PC-3 (cell line): ENCODE measurements at regions not wholly inside any gene's neighbourhood (a gene's known extent, or its start where the extent isn't known, plus 50 kb on each side); places are given as distances from the start of the nearest gene placed in this dataset.

Experiments used
- EZH2 ChIP-seq: fragments of 300-600 bp; sonication (generic); IDR thresholded peaks from one replicate; pipeline ENCODE4 v1.6.1; 2017; ENCODE audit warnings: antibody characterized with exemption, mild to moderate bottlenecking, low read length; ENCODE audit not compliant: unreplicated experiment
- TF ChIP-seq, protein P1 (sequence below): fragments of 300-600 bp; sonication (generic); conservative IDR thresholded peaks from 2 replicates; pipeline ENCODE4 v1.5.1; 2017; ENCODE audit warnings: antibody characterized with exemption, low read depth, mild to moderate bottlenecking, low read length

DNA sequence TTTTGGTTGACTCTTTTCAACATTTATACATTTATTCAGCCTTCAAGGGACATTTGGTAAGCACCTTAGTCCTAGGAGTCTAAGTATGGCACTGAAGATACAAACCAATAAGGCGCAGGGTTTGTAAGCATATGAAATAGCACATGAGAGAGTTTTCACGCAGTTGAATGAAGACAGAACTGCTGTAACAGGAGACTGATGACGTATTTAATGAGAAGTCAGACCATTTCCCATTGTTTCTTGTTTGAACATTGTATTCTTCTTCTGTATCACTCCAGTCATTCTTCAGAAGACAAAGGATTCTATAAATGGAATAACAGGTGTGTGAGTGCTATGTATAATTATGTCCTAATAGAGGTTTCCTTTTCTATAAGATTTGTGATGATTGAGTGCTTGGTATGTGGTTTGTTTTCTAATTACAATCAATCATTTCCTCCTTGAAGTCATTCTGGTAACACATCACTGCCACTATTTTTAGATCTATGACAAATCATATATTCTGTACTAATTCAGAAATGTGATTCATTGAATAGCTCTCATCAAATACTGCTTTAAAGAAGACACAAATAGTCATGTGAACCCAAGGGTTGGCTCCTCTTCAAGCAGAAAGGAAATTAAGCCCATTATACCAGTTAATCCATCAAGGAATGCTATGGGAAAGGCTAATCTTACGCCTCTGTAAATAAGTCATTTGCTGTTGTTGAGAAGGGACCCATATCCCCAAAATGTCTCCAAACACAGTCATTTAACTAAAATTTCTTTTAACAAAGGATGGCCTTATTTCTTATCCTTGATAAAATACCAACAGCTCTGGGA, 222.8 kb upstream of the NBEA start:
- TF ChIP-seq, protein P1, sequence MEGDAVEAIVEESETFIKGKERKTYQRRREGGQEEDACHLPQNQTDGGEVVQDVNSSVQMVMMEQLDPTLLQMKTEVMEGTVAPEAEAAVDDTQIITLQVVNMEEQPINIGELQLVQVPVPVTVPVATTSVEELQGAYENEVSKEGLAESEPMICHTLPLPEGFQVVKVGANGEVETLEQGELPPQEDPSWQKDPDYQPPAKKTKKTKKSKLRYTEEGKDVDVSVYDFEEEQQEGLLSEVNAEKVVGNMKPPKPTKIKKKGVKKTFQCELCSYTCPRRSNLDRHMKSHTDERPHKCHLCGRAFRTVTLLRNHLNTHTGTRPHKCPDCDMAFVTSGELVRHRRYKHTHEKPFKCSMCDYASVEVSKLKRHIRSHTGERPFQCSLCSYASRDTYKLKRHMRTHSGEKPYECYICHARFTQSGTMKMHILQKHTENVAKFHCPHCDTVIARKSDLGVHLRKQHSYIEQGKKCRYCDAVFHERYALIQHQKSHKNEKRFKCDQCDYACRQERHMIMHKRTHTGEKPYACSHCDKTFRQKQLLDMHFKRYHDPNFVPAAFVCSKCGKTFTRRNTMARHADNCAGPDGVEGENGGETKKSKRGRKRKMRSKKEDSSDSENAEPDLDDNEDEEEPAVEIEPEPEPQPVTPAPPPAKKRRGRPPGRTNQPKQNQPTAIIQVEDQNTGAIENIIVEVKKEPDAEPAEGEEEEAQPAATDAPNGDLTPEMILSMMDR = no peak
- no peak for TF ChIP-seq EZH2
